ENCODE measurements at regions not wholly inside any gene's neighbourhood (a gene's known extent, or its start where the extent isn't known, plus 50 kb on each side); places are given as distances from the start of the nearest gene placed in this dataset.

GRCh38 chr18:68342039-68342659, 372.8 kb downstream of the TMX3 start:
- no peak for DNase-seq

GRCh38 chr18:68340606-68341005, 374.3 kb downstream of the TMX3 start:
- no peak for DNase-seq

- no peak for DNase-seq
Measured at GRCh38 chr18:68330658-68331057, 384.2 kb downstream of the TMX3 start.

GRCh38 chr18:68323921-68324320, 391.0 kb downstream of the TMX3 start:
- DNase-seq: no peak

GRCh38 chr18:68316636-68317035, 398.3 kb downstream of the TMX3 start:
- no peak for DNase-seq

- DNase-seq: no peak
Measured at GRCh38 chr18:68314403-68314802, 400.5 kb downstream of the TMX3 start.

- DNase-seq: no peak
Measured at GRCh38 chr18:68301441-68301840, 413.5 kb downstream of the TMX3 start.

GRCh38 chr18:68299906-68300305, 415.0 kb downstream of the TMX3 start:
- DNase-seq: no peak

GRCh38 chr18:68298330-68298729, 416.6 kb downstream of the TMX3 start:
- DNase-seq: no peak

GRCh38 chr18:68288408-68288807, 426.5 kb downstream of the TMX3 start:
- DNase-seq: no peak

GRCh38 chr18:68284236-68284780, 430.6 kb downstream of the TMX3 start:
- DNase-seq: no peak

- no peak for DNase-seq
Measured at GRCh38 chr18:68283834-68284233, 431.1 kb downstream of the TMX3 start.

- DNase-seq: no peak
Measured at GRCh38 chr18:68282232-68282631, 432.7 kb downstream of the TMX3 start.

- no peak for DNase-seq
Measured at GRCh38 chr18:68275616-68276015, 439.3 kb downstream of the TMX3 start.

- no peak for DNase-seq
Measured at GRCh38 chr18:68270017-68270416, 444.9 kb downstream of the TMX3 start.

- no peak for DNase-seq
Measured at GRCh38 chr18:68267583-68267982, 447.3 kb downstream of the TMX3 start.

- DNase-seq: no peak
Measured at GRCh38 chr18:68263481-68263880, 451.4 kb downstream of the TMX3 start.

- DNase-seq: no peak
Measured at GRCh38 chr18:68262690-68263294, 452.1 kb downstream of the TMX3 start.

GRCh38 chr18:68256418-68257067, 458.4 kb downstream of the TMX3 start:
- no peak for DNase-seq

GRCh38 chr18:68244786-68245185, 470.1 kb downstream of the TMX3 start:
- DNase-seq: no peak

GRCh38 chr18:68241881-68242280, 473.0 kb downstream of the TMX3 start:
- DNase-seq: no peak

GRCh38 chr18:68234676-68235075, 480.2 kb downstream of the TMX3 start:
- DNase-seq: no peak

GRCh38 chr18:68234131-68234530, 480.8 kb downstream of the TMX3 start:
- DNase-seq: peak; percentile 42

- DNase-seq: no peak
Measured at GRCh38 chr18:68233018-68233417, 481.9 kb downstream of the TMX3 start.

Data from skin of body (tissue), 1 donor.